ENCODE measurements at regions not wholly inside any gene's neighbourhood (a gene's known extent, or its start where the extent isn't known, plus 50 kb on each side); places are given as distances from the start of the nearest gene placed in this dataset.
A peak's percentile ranks its signal among the peaks of the same experiment; 100 is the strongest.

DNA sequence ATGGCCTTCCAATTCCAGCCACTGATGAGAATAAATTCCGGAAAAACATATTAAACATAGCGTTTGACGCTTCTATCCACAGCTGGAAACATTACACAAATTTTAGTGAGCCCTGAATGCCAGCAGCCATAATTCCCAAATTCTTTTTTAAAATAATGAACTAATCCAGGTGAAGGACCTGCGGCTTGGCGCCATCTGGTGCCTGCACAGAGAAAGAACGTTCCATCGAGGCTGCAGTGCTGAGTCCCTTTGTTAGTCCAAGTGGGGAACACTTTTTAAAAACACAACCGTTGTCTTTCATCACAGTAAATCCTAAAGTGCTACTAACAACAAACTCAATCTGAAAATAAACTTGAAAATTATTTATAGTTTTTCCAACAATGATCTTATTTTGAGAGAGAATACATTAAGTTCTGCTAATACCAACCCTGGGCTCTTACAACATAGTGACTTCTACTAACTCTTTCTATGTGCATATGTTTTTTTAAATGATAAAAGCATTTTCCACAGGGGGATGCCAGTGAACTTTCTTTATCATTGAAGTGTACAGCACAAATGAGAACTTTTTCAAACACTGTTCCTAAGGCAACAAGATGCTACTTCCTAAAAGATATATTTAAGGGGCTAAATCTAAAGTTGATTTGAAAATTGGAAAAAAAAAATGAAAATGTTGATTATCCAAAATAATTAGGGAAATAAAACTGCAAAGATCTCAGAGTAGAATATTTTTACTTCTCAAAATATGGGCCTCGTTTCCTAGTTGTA is 166.9 kb upstream of the RNF32 start:
- H3K4me3 ChIP-seq (replicated peaks in 1 of 2; ENCODE audit: low read depth in 2 of 2, low read length in 2 of 2), result no peak overlapping the region
- TF ChIP-seq, protein P1, sequence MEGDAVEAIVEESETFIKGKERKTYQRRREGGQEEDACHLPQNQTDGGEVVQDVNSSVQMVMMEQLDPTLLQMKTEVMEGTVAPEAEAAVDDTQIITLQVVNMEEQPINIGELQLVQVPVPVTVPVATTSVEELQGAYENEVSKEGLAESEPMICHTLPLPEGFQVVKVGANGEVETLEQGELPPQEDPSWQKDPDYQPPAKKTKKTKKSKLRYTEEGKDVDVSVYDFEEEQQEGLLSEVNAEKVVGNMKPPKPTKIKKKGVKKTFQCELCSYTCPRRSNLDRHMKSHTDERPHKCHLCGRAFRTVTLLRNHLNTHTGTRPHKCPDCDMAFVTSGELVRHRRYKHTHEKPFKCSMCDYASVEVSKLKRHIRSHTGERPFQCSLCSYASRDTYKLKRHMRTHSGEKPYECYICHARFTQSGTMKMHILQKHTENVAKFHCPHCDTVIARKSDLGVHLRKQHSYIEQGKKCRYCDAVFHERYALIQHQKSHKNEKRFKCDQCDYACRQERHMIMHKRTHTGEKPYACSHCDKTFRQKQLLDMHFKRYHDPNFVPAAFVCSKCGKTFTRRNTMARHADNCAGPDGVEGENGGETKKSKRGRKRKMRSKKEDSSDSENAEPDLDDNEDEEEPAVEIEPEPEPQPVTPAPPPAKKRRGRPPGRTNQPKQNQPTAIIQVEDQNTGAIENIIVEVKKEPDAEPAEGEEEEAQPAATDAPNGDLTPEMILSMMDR (IDR thresholded peaks at IDR 0.05; ENCODE audit: low read depth, low read length), result peak; percentile 48
- peak; percentile 31 to 41 for DNase-seq (ENCODE audit: low read depth in 2 of 2)

DNA sequence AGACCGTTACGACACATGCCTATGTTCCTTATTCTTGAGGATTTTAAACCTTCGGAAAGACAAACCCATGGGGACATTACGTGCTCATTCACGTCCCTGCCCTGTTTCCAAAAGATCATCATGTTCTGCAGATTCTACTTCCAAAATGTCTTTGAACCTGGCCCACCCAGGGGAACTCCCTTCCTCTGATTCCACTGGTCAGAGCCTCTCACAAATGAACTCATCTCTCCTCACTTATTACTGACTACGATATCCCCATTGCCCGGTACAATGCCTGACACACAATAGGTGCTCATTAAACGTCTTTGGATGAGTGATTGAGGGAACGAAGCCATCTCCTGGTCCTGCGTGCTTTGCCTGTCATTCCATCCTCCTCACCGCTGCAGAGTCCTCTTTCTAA is 168.3 kb upstream of the RNF32 start:
- H3K4me3 ChIP-seq (replicated peaks in 1 of 2; ENCODE audit: low read depth in 2 of 2, low read length in 2 of 2), result no peak overlapping the region
- TF ChIP-seq, protein P1 (IDR thresholded peaks at IDR 0.05; ENCODE audit: low read depth, low read length), result no peak
- DNase-seq (ENCODE audit: low read depth in 2 of 2), result no peak

DNA sequence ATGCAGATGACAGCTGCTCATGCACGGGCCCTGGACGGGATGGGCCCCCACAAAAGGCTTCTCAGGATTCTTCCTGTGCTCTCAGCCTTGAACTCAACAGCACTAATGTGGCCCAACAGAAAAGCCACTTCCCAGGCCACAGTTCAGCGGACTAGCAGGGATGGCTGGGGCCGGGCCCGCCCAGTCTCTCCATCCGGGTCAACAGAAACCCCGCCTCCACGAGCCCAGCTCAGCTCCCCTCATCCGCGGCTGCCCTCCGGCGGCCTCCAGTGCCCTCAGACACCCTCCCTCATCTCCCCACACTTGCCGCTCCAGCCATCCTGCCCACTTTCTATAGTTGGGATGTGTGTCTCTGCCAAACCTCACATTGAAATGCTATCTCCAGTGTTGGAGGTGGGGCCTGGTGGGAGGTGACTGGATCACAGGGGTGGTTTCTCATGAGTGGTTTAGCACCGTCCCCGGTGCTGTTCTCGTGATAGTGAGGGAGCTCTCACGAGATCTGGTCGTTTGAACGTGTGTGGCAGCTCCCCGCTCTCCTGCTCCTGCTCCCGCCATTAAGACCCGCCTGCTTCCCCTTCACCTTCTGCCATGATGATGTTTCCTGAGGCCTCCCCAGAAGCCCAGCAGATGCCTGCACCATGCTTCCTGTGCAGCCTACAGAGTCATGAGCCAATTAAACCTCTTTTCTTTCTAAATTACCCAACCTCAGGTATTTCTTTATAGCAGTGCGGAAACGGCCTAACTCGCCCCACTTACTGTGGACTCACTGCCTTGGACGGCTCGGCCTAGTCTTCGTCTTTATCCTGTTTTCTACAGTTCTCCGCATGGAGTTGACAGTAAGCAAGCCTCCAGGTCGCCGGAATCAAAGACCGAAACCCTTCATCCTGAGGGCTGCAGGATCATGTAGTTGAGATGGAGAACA is 169.9 kb upstream of the RNF32 start:
- H3K4me3 ChIP-seq (replicated peaks in 1 of 2; ENCODE audit: low read depth in 2 of 2, low read length in 2 of 2), result no peak overlapping the region
- no peak for DNase-seq (ENCODE audit: low read depth in 2 of 2)
- TF ChIP-seq, protein P1 (IDR thresholded peaks at IDR 0.05; ENCODE audit: low read depth, low read length), result no peak

DNA sequence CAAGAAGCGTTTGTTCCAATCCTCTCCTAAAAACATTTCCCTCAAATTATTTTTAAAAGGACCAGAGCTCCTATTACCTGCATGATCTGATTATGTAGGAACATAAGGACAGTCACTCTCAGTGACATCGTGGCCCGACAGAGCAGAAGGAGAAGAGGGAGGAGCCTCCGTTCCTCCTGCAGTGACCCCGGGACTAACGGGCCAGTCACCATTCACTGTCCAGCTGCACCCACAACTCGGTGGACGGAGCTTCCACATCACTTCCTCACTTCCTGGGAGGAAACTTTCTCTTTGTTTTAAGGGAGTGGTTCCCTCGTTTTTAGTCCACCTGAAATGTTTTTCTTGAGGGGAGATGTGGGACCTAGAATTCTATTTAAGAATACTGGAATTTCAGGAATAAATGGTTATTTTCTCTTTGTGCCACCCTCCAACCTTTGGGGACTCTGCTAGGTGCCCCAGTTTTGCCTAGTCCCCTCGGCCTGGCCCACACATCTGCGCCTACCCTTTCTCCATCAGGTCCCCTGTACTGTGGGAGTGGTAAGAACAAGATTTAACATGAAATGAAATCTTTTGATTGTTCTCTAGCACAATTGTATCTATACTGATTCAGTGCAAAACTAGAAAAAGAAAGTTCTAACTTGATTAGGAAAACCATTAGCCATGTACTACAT is 173.5 kb upstream of the RNF32 start:
- TF ChIP-seq, protein P1 (IDR thresholded peaks at IDR 0.05; ENCODE audit: low read depth, low read length), result no peak
- no peak for DNase-seq (ENCODE audit: low read depth in 2 of 2)
- H3K4me3 ChIP-seq (replicated peaks in 1 of 2; ENCODE audit: low read depth in 2 of 2, low read length in 2 of 2), result no peak overlapping the region

DNA sequence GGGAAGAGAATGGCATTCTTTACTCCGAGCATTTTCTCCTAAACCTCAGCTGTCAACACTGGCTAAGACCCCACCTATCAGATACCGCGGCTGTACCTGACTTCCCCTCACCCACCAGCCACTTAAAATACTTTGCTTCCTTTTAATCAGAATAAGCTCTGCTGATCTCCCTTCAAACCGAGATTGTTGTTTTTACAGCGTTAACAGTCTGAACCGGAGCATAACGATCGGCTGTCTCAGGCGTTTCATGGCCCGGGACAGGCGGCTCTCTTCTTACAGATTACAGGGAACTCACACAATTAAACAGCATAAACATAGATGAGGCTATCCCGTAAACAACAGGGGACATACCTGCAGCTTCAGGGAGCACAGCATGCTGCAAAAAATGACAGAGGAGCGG is 174.3 kb upstream of the RNF32 start:
- DNase-seq (ENCODE audit: low read depth in 2 of 2), result no peak
- no peak overlapping the region for H3K4me3 ChIP-seq (replicated peaks in 1 of 2; ENCODE audit: low read depth in 2 of 2, low read length in 2 of 2)
- TF ChIP-seq, protein P1 (IDR thresholded peaks at IDR 0.05; ENCODE audit: low read depth, low read length), result no peak

DNA sequence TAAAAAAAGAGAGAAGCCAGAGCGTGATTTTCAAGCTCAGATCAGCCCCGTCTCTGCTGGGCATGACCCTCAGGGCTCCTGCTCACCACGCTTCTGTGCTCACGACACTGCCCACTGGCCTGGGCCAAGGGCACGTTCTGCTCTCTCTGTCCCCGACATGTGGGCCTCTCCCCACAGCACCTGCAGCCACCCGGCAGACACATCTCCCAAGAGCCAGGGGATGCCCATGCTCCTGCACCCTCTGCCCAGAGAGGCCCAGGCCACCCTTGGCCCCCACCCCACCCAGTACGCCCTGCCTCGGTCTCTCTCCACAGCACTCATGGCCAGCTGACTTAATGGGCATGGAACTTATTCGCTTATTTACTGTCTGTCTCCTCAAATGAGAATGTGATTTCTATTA is 175.4 kb upstream of the RNF32 start:
- no peak overlapping the region for H3K4me3 ChIP-seq (replicated peaks in 1 of 2; ENCODE audit: low read depth in 2 of 2, low read length in 2 of 2)
- TF ChIP-seq, protein P1 (IDR thresholded peaks at IDR 0.05; ENCODE audit: low read depth, low read length), result no peak
- no peak for DNase-seq (ENCODE audit: low read depth in 2 of 2)
